HepG2 (cell line): ENCODE measurements at regions not wholly inside any gene's neighbourhood (a gene's known extent, or its start where the extent isn't known, plus 50 kb on each side); places are given as distances from the start of the nearest gene placed in this dataset.

Experiments used
- ATF3 ChIP-seq: sonication (generic); formaldehyde crosslinking; IDR thresholded peaks from 2 replicates; pipeline ENCODE4 v1.4.0; 2020; ENCODE audit warnings: missing genetic modification reagents
- ISL2 ChIP-seq: sonication (generic); formaldehyde crosslinking; IDR thresholded peaks from 2 replicates; pipeline ENCODE4 v1.5.0; 2020; ENCODE audit warnings: missing genetic modification reagents
- JUND ChIP-seq: sonication (generic); formaldehyde crosslinking; IDR thresholded peaks from 2 replicates; pipeline ENCODE4 v1.8.0; 2022; ENCODE audit warnings: mild to moderate bottlenecking, missing genetic modification reagents
- LBX2 ChIP-seq: sonication (generic); formaldehyde crosslinking; IDR thresholded peaks from 2 replicates; pipeline ENCODE4 v1.5.0; 2020; ENCODE audit warnings: missing genetic modification reagents, mild to moderate bottlenecking, borderline replicate concordance
- MAFF ChIP-seq: IDR thresholded peaks from 2 replicates; pipeline ENCODE4 v1.6.1; 2011; ENCODE audit warnings: low read depth, low read length, improper control_type of control experiment
- PRMT3 ChIP-seq: sonication (generic); formaldehyde crosslinking; IDR thresholded peaks from 2 replicates; pipeline ENCODE4 v1.8.1; 2022; ENCODE audit warnings: low read depth, mild to moderate bottlenecking, moderate library complexity, missing genetic modification reagents, borderline replicate concordance
- TF ChIP-seq, protein P1 (sequence below): conservative IDR thresholded peaks from 2 replicates; pipeline ENCODE4 v1.6.1; 2018; ENCODE audit warnings: missing genetic modification reagents

GRCh38 chr6:130520221-130520620 is 154.4 kb downstream of the TMEM200A start:
- TF ChIP-seq ISL2 (no peak), ATF3 (CRISPR knock-in tag) (no peak), MAFF (no peak), LBX2 (no peak), PRMT3 (CRISPR knock-in tag) (no peak), JUND (CRISPR knock-in tag) (no peak)
- TF ChIP-seq, protein P1, sequence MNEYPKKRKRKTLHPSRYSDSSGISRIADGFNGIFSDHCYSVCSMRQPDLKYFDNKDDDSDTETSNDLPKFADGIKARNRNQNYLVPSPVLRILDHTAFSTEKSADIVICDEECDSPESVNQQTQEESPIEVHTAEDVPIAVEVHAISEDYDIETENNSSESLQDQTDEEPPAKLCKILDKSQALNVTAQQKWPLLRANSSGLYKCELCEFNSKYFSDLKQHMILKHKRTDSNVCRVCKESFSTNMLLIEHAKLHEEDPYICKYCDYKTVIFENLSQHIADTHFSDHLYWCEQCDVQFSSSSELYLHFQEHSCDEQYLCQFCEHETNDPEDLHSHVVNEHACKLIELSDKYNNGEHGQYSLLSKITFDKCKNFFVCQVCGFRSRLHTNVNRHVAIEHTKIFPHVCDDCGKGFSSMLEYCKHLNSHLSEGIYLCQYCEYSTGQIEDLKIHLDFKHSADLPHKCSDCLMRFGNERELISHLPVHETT (CRISPR knock-in tag), result no peak
